ENCODE measurements at regions not wholly inside any gene's neighbourhood (a gene's known extent, or its start where the extent isn't known, plus 50 kb on each side); places are given as distances from the start of the nearest gene placed in this dataset.

DNA sequence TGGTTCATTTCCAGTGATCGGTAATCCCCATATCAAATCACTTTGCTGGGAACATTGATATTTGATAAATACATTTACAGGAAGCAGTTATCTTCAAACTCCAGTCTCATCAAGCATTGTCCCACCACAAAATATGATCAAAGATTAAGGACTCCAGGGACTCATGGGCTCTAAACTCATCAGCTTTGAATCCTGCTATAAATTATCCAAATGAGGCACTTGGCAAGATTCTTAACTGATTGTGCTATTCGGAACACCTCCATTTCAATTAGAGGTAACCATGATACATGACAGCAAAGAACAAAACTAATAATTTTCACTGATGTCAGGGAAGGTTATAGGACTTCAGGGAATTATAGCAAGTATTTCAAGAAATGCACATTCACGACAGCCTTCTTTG is 1088.1 kb upstream of the PIK3C3 start (continued):
- TF ChIP-seq RXRA (IDR thresholded peaks at IDR 0.05; ENCODE audit: insufficient read depth, low read depth, low read length) (no peak), NANOG (IDR thresholded peaks at IDR 0.05; ENCODE audit: insufficient read depth, low read depth, low read length, poor library complexity, severe bottlenecking) (no peak), BCL11A (IDR thresholded peaks at IDR 0.05; ENCODE audit: low read depth in 2 of 2, low read length in 2 of 2) (no peak)

Data from H1 (cell line).